Ishikawa (cell line): ENCODE measurements at regions not wholly inside any gene's neighbourhood (a gene's known extent, or its start where the extent isn't known, plus 50 kb on each side); places are given as distances from the start of the nearest gene placed in this dataset.

Experiments
- CEBPB ChIP-seq: IDR thresholded peaks from 2 replicates; pipeline ENCODE4 v1.6.1; 2012
- CREB1 ChIP-seq: IDR thresholded peaks from 2 replicates; pipeline ENCODE4 v1.6.1; 2012; ENCODE audit warnings: low read depth
- EGR1 ChIP-seq: IDR thresholded peaks from 2 replicates; pipeline ENCODE4 v1.6.1; 2012
- EP300 ChIP-seq: IDR thresholded peaks from 2 replicates; pipeline ENCODE4 v1.6.1; 2012; ENCODE audit warnings: borderline replicate concordance
- FOXM1 ChIP-seq: IDR thresholded peaks from 2 replicates; pipeline ENCODE4 v1.6.1; 2012; ENCODE audit warnings: low read depth, borderline replicate concordance
- NFIC ChIP-seq: IDR thresholded peaks from 2 replicates; pipeline ENCODE4 v1.6.1; 2012
- RAD21 ChIP-seq: IDR thresholded peaks from 2 replicates; pipeline ENCODE4 v1.6.1; 2012; ENCODE audit warnings: low read depth
- REST ChIP-seq: IDR thresholded peaks from 2 replicates; pipeline ENCODE4 v1.6.1; 2012; ENCODE audit warnings: low read depth, mild to moderate bottlenecking
- TAF1 ChIP-seq: IDR thresholded peaks from 2 replicates; pipeline ENCODE4 v1.6.1; 2012; ENCODE audit warnings: low read depth, mild to moderate bottlenecking
- TCF12 ChIP-seq: IDR thresholded peaks from 2 replicates; pipeline ENCODE4 v1.6.1; 2012; ENCODE audit warnings: low read depth
- TEAD4 ChIP-seq: IDR thresholded peaks from 2 replicates; pipeline ENCODE4 v1.6.1; 2012
- USF1 ChIP-seq: IDR thresholded peaks from 2 replicates; pipeline ENCODE4 v1.6.1; 2012
- YY1 ChIP-seq: IDR thresholded peaks from 2 replicates; pipeline ENCODE4 v1.6.1; 2012; ENCODE audit warnings: low read depth
- ZBTB7A ChIP-seq: IDR thresholded peaks from 2 replicates; pipeline ENCODE4 v1.6.1; 2012; ENCODE audit warnings: low read depth

GRCh38 chr9:95724253-95724991 is 151.1 kb upstream of the ERCC6L2 start:
- TF ChIP-seq EP300 (no peak), REST (no peak), ZBTB7A (no peak)

- TF ChIP-seq RAD21 (no peak), EGR1 (no peak), FOXM1 (no peak), CREB1 (no peak), TCF12 (no peak), YY1 (no peak), REST (no peak), TAF1 (no peak), TEAD4 (no peak), EP300 (no peak)
These were observed 153.3 kb upstream of the ERCC6L2 start for GRCh38 chr9:95722141-95722540.

- TF ChIP-seq USF1: no peak
- TF ChIP-seq ZBTB7A: no peak
- no peak for TF ChIP-seq NFIC
- TF ChIP-seq CREB1: no peak
- TF ChIP-seq EGR1: no peak
These were observed 154.4 kb upstream of the ERCC6L2 start for GRCh38 chr9:95721061-95721531.

- TF ChIP-seq EP300 (no peak), TCF12 (no peak), TEAD4 (no peak), TAF1 (no peak), REST (no peak), USF1 (no peak), CREB1 (no peak), ZBTB7A (no peak), NFIC (no peak), CEBPB (no peak)
These were observed 155.0 kb upstream of the ERCC6L2 start for GRCh38 chr9:95720496-95720895.

- no peak for TF ChIP-seq USF1
- TF ChIP-seq NFIC: no peak
- TF ChIP-seq RAD21: no peak
- TF ChIP-seq REST: no peak
- no peak for TF ChIP-seq EP300
- no peak for TF ChIP-seq YY1
- no peak for TF ChIP-seq TEAD4
- TF ChIP-seq ZBTB7A: no peak
These were observed 156.1 kb upstream of the ERCC6L2 start for GRCh38 chr9:95719354-95719753.
